IgD-negative memory B cell (primary cell): ENCODE measurements at regions not wholly inside any gene's neighbourhood (a gene's known extent, or its start where the extent isn't known, plus 50 kb on each side); places are given as distances from the start of the nearest gene placed in this dataset.

Experiments used
- H3K27ac Mint-ChIP-seq, 3 donors: one replicate each; pipeline ENCODE4 v1.8.0; 2020 to 2022; ENCODE audit warnings: mild to moderate bottlenecking in 3 of 3, mixed read lengths in 3 of 3, moderate library complexity in 1 of 3
- H3K27me3 Mint-ChIP-seq: one replicate; pipeline ENCODE4 v1.8.0; 2021; ENCODE audit warnings: mixed read lengths
- H3K36me3 Mint-ChIP-seq: one replicate; pipeline ENCODE4 v1.8.0; 2020; ENCODE audit warnings: mild to moderate bottlenecking, mixed read lengths
- H3K4me1 Mint-ChIP-seq, 3 donors: one replicate each; pipeline ENCODE4 v1.8.0; 2020 to 2022; ENCODE audit warnings: mixed read lengths in 3 of 3, mild to moderate bottlenecking in 1 of 3
- H3K4me3 Mint-ChIP-seq, 4 donors: one replicate each; pipeline ENCODE4 v1.8.0; 2020 to 2022; ENCODE audit warnings: mild to moderate bottlenecking in 4 of 4, mixed read lengths in 4 of 4, moderate library complexity in 3 of 4
- H3K9me3 Mint-ChIP-seq, 3 donors: one replicate each; pipeline ENCODE4 v1.8.0; 2020 to 2021; ENCODE audit warnings: mixed read lengths in 3 of 3, mild to moderate bottlenecking in 1 of 3

- H3K4me3 Mint-ChIP-seq = no peak overlapping the region
- no peak overlapping the region for H3K27ac Mint-ChIP-seq
- H3K36me3 Mint-ChIP-seq = no peaks in the 10 kb centered on the region
- H3K9me3 Mint-ChIP-seq = no peaks in the 10 kb centered on the region
- no peaks in the 10 kb centered on the region for H3K4me1 Mint-ChIP-seq
- H3K27me3 Mint-ChIP-seq = peaks cover 24% of the 10 kb centered on the region
These were observed 81.0 kb upstream of the KLHL25 start for GRCh38 chr15:85875756-85876155.

GRCh38 chr15:85878828-85879225 lies 84.1 kb upstream of the KLHL25 start:
- no peak overlapping the region for H3K27ac Mint-ChIP-seq
- peaks cover 19% of the 10 kb centered on the region for H3K27me3 Mint-ChIP-seq
- H3K36me3 Mint-ChIP-seq = no peaks in the 10 kb centered on the region
- H3K4me3 Mint-ChIP-seq = no peak overlapping the region
- peaks cover 0 to 2% (median 0%) of the 10 kb centered on the region in 3 donors for H3K9me3 Mint-ChIP-seq
- H3K4me1 Mint-ChIP-seq = no peaks in the 10 kb centered on the region

DNA sequence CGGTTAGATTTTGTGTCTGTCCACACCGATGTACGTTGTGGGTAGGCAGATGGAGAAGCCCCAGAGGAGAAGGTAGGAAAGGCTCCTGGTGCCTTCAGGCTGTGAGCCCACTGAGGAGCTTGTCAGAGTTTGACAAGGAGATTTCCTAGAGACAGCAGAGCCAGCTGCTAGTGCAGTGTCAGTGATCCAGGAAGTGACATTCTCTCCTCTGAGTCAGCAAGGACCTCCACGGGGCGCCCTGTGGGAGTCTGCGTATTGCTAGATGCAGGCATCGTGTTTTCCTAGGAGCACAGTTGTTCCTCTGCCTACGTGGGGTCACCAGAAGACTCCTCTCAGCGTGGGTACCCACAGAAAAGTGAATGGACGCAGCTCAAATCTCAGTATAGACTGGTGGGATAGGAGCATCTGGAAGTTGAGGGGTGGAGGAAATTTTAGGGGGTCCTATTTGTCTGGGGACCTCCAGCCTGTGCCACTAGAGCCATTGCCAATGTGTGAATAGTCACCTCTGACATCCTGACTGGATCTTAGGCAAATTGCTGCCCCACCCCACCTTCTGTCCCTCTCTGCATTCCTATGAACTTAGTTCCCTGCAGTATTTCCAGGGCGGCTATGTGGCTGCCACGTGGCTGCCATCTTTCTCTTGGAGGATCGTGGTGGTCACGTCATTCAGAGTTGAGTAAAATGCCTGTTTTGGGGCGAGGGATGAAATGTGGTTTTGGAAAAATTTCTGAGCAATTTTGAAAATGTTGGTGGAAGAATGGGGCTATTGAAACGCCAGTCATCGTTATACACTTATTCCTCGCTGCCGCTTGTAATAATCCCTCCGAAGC lies 84.8 kb upstream of the KLHL25 start:
- Mint-ChIP-seq H3K27ac (peak overlapping the region in 1 of 3 donors; percentile 35), H3K4me3 (no peak overlapping the region), H3K9me3 (peaks cover 0 to 2% (median 0%) of the 10 kb centered on the region in 3 donors), H3K27me3 (peaks cover 16% of the 10 kb centered on the region), H3K36me3 (no peaks in the 10 kb centered on the region), H3K4me1 (no peaks in the 10 kb centered on the region)

GRCh38 chr15:85880501-85881190 lies 85.9 kb upstream of the KLHL25 start:
- H3K27me3 Mint-ChIP-seq = peaks cover 15% of the 10 kb centered on the region
- no peaks in the 10 kb centered on the region for H3K4me1 Mint-ChIP-seq
- peak overlapping the region in 1 of 3 donors; percentile 35 for H3K27ac Mint-ChIP-seq
- H3K36me3 Mint-ChIP-seq = no peaks in the 10 kb centered on the region
- no peak overlapping the region for H3K4me3 Mint-ChIP-seq
- peaks cover 0 to 2% (median 0%) of the 10 kb centered on the region in 3 donors for H3K9me3 Mint-ChIP-seq

- Mint-ChIP-seq H3K27ac (no peak overlapping the region), H3K9me3 (peaks cover 0 to 2% (median 0%) of the 10 kb centered on the region in 3 donors), H3K36me3 (peaks cover 2% of the 10 kb centered on the region), H3K27me3 (peaks cover 14% of the 10 kb centered on the region), H3K4me3 (no peak overlapping the region), H3K4me1 (no peaks in the 10 kb centered on the region)
These were observed 91.6 kb upstream of the KLHL25 start for GRCh38 chr15:85886309-85886811.

DNA sequence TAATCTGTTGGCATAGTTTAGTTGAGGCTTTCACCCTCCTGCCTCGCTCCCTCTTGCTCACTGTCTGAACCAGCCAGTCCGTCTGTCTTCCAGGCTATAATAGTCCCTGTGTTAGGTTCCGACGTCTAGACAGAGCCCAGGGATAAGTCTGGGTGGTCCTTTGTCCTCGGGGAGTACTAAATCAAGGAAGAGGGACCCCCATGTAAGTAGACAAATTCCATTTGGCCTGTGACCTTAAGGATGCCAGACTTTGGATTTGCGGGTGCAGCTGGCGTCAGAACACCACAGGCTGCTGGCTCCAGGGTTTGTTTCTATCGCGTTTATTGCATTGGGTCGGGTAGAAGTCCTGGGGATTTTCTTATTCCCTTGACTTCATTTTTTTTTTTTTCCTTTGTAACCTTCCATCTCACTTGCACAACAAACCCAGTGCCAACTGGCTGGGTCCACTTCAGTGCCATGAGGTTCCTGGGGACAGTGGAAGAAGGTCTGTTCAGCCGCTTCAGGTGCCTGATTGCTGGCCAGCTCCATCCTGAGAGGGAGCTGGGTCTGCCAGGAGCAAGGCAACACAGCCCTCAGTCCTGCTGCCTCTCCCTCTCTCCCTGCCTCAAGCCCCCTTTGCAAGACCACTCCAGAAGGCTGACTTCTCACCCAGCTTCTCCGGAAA lies 95.4 kb upstream of the KLHL25 start:
- peaks cover 2% of the 10 kb centered on the region for H3K36me3 Mint-ChIP-seq
- H3K9me3 Mint-ChIP-seq = no peaks in the 10 kb centered on the region
- H3K27ac Mint-ChIP-seq = no peak overlapping the region
- H3K4me1 Mint-ChIP-seq = no peaks in the 10 kb centered on the region
- peaks cover 26% of the 10 kb centered on the region for H3K27me3 Mint-ChIP-seq
- no peak overlapping the region for H3K4me3 Mint-ChIP-seq

DNA sequence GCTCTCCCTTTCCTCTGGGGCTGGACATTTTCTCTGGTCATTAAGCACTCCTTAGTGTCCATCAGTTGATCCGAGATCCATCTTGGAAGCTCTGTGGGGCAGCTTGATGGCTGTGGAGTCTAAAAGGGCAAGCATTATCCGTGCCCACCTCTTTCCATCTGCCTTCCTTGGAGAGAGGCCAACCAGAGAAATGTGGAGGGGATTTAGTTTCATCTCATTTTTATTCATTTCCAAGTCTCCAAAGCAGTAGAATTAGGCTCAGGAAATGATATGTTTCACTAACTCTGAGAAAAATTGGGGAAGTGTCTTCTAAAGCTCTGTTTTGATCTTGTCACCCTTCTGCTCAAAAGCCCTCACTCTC lies 95.9 kb upstream of the KLHL25 start:
- H3K4me1 Mint-ChIP-seq = no peaks in the 10 kb centered on the region
- H3K27me3 Mint-ChIP-seq = peaks cover 27% of the 10 kb centered on the region
- H3K36me3 Mint-ChIP-seq = peaks cover 2% of the 10 kb centered on the region

GRCh38 chr15:85891470-85891869 lies 96.7 kb upstream of the KLHL25 start:
- Mint-ChIP-seq H3K4me1 (no peaks in the 10 kb centered on the region), H3K27me3 (peaks cover 27% of the 10 kb centered on the region), H3K36me3 (peaks cover 2% of the 10 kb centered on the region), H3K9me3 (no peaks in the 10 kb centered on the region), H3K4me3 (no peak overlapping the region), H3K27ac (no peak overlapping the region)

More for the DNA sequence above, 95.9 kb upstream of the KLHL25 start:
- H3K4me3 Mint-ChIP-seq = no peak overlapping the region
- H3K27ac Mint-ChIP-seq = no peak overlapping the region
- no peaks in the 10 kb centered on the region for H3K9me3 Mint-ChIP-seq

DNA sequence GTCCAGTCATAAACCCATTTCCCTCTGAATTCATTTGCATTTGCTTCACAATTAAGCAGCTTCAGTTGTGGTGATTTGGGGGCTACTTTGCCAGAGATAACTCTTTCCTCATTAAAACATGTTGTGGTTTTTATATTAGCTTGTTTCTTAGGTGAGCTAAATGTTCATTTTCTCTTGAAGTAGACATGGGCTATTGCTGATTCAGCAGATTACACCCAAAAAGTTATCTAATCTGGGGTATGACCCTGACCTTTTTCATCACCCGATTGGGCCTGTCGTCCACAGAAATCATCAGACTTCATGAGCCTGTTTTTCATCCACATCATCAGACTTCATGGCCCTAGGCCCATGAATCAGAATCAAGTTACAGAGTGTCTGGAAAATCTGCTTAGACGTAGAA lies 97.5 kb upstream of the KLHL25 start:
- H3K36me3 Mint-ChIP-seq = peaks cover 2% of the 10 kb centered on the region
- no peak overlapping the region for H3K27ac Mint-ChIP-seq
- no peaks in the 10 kb centered on the region for H3K4me1 Mint-ChIP-seq
- H3K9me3 Mint-ChIP-seq = no peaks in the 10 kb centered on the region
- no peak overlapping the region for H3K4me3 Mint-ChIP-seq
- H3K27me3 Mint-ChIP-seq = peaks cover 26% of the 10 kb centered on the region

GRCh38 chr15:85897207-85897894 lies 102.6 kb upstream of the KLHL25 start:
- Mint-ChIP-seq H3K27me3 (peaks cover 24% of the 10 kb centered on the region), H3K27ac (no peak overlapping the region), H3K4me1 (no peaks in the 10 kb centered on the region), H3K9me3 (no peaks in the 10 kb centered on the region), H3K4me3 (no peak overlapping the region), H3K36me3 (no peaks in the 10 kb centered on the region)

DNA sequence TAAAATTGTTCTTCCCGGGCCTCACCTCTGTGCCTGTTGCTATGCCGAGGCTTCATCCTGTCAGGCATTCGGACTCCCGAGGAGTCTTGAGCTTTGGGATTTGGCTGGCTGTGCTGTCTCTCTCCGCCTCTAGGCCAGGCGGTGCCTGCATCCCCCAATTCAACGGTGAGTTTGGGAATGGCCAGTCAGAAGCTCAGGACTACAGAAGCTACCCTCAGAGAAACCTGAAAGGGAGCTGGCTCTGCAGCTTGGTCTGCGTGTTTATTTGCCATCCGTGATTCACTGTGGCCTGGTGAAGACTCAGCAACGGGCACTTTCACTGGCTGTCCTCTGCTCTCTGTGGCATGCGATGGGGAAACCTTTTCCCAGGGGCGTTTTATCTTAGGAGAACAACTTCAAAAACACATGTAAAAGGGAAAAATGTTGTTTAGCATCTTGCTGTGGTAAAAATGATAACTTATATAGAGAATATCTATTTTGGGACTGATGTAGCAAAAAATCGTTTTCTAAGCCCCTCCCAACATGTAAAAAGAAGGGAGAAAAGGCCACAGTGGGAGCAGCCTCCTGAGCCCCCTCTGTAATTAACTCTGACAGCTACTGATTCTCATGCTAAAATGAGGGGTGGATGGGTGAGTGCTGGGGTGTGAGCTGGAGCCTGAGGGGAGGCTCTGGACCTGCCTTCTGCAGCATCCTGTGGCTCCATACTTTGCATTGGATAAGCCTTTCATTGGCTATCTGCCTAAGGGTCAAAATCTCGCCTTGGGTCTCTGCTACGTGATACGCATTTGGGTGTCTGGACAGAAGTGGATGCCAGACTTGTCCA lies 103.4 kb upstream of the KLHL25 start:
- Mint-ChIP-seq H3K4me1 (no peaks in the 10 kb centered on the region), H3K36me3 (no peaks in the 10 kb centered on the region), H3K27ac (no peak overlapping the region)

DNA sequence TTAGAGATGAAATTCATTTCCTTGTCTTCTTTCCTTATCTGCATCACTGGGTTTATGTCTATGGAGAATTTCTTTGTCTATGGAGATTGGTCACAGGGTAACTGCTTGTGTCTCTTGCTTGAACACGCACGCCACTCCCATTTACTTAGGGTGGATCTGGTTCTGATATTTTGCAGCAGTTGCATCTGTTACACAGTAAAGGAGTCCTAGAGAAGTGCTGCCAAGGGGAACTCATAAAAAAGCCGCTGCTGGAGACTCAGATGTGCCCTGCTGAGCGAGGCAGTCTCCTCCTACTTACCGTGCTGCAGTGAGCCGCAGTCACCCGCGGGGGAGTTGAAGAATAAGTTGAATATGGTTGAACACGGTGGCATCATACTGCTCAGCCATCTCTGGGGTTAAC lies 105.2 kb upstream of the KLHL25 start:
- Mint-ChIP-seq H3K36me3 (no peaks in the 10 kb centered on the region), H3K27ac (peak overlapping the region in 1 of 3 donors; percentile 3), H3K4me3 (no peak overlapping the region), H3K27me3 (peaks cover 12% of the 10 kb centered on the region), H3K9me3 (no peaks in the 10 kb centered on the region), H3K4me1 (no peaks in the 10 kb centered on the region)

More for the DNA sequence above, 103.4 kb upstream of the KLHL25 start:
- Mint-ChIP-seq H3K27me3 (peaks cover 20% of the 10 kb centered on the region), H3K9me3 (no peaks in the 10 kb centered on the region), H3K4me3 (peak overlapping the region in 2 of 4 donors; percentile 9 to 24)

DNA sequence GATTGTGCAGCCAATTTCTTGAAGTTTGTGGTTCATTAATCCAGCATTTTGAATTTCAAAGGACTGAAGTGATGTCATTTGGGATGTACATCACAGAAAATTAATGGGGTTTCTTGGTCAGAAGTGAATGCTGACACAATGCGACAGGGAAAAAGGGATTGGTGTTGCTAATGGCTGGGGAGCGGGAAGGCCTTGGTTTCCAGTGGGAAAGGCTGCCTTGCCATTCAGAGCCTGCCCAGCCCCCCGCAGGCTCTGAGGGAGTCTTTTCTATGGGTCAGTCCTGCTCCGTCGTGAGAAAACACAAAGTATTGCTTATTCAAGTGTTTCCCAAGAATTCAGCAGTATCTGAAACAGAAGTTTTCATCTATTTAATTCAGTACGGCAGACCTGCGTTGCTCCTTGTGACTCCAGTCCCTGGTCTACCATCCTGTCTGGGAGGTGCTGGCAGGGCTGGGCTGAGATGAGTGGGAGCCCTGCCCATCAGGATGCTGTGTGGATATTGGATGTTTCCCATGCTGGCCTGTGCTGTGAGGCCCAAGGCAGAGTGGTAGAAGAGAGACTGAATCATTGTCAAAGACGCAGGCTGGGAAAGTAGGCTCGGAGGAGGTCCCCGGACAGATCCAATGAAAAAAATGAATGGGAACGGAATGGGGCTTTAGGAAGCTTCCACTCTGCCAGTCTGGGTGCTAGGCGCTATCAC lies 111.2 kb upstream of the KLHL25 start:
- H3K27ac Mint-ChIP-seq = no peak overlapping the region
- no peaks in the 10 kb centered on the region for H3K4me1 Mint-ChIP-seq
- no peak overlapping the region for H3K4me3 Mint-ChIP-seq
- peaks cover 2% of the 10 kb centered on the region for H3K36me3 Mint-ChIP-seq
- H3K9me3 Mint-ChIP-seq = no peaks in the 10 kb centered on the region
- H3K27me3 Mint-ChIP-seq = peaks cover 2% of the 10 kb centered on the region

- Mint-ChIP-seq H3K4me3 (no peak overlapping the region), H3K4me1 (no peaks in the 10 kb centered on the region), H3K27me3 (no peaks in the 10 kb centered on the region), H3K36me3 (peaks cover 2% of the 10 kb centered on the region), H3K27ac (no peak overlapping the region), H3K9me3 (no peaks in the 10 kb centered on the region)
These were observed 111.9 kb upstream of the KLHL25 start for GRCh38 chr15:85906640-85907039.
